ENCODE measurements at regions not wholly inside any gene's neighbourhood (a gene's known extent, or its start where the extent isn't known, plus 50 kb on each side); places are given as distances from the start of the nearest gene placed in this dataset.

- TF ChIP-seq, protein P1, sequence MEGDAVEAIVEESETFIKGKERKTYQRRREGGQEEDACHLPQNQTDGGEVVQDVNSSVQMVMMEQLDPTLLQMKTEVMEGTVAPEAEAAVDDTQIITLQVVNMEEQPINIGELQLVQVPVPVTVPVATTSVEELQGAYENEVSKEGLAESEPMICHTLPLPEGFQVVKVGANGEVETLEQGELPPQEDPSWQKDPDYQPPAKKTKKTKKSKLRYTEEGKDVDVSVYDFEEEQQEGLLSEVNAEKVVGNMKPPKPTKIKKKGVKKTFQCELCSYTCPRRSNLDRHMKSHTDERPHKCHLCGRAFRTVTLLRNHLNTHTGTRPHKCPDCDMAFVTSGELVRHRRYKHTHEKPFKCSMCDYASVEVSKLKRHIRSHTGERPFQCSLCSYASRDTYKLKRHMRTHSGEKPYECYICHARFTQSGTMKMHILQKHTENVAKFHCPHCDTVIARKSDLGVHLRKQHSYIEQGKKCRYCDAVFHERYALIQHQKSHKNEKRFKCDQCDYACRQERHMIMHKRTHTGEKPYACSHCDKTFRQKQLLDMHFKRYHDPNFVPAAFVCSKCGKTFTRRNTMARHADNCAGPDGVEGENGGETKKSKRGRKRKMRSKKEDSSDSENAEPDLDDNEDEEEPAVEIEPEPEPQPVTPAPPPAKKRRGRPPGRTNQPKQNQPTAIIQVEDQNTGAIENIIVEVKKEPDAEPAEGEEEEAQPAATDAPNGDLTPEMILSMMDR (IDR thresholded peaks at IDR 0.05): no peak
- TF ChIP-seq POLR2A (IDR thresholded peaks at IDR 0.05; ENCODE audit: low read depth) (no peak), EP300 (IDR thresholded peaks at IDR 0.05) (no peak), POLR2AphosphoS5 (IDR thresholded peaks at IDR 0.05) (no peak)
Measured at GRCh38 chr18:42326752-42327151, 371.7 kb downstream of the PIK3C3 start.
